ENCODE measurements at regions not wholly inside any gene's neighbourhood (a gene's known extent, or its start where the extent isn't known, plus 50 kb on each side); places are given as distances from the start of the nearest gene placed in this dataset.
"Not testable (repeated sequence)": the region's sequence is repeated elsewhere in the genome, so short reads cannot be mapped to it uniquely, and the experiment has no call there.

DNA sequence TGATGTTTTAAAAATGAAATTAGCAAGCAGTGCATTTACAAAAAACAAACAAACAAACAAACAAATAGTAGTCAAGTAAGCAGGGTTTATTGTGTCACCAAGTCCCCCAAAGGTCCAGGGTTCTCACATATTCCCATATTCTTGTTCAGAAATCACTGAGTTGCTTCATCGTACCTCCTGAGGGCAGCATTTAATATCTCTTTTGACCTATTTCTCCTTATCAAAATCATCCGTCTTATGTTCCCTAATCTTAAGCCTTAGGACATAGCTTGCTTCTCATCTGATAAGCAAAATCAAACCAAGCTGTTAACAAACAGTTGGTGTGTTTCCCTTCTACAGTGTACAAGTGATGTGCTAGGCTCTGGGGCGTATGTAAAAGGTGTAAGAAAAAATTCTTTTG lies 109.5 kb upstream of the MAN2A1 start:
- DNase-seq (ENCODE audit: low read depth in 4 of 4, low spot score in 3 of 4), result no peak

DNA sequence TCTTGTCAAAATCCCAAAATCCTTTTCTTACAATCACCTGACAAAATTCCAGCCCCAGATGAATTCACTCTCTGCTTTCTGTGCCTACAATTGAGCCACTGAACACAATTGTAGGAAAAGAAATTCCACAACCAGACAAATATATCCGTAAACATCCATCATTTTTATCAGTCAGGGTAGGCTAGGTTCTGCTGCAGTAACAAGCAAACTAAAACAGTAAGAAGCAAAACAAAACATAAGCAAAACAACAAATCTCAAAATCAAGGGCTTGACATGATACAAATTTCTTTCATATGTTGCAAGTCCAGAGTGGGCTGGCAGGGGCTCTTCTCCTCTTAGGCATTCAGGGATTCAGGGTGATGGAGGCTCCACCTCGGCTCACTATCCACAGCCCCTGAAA lies 114.2 kb upstream of the MAN2A1 start:
- DNase-seq (ENCODE audit: low read depth in 4 of 4, low spot score in 3 of 4), result no peak

DNA sequence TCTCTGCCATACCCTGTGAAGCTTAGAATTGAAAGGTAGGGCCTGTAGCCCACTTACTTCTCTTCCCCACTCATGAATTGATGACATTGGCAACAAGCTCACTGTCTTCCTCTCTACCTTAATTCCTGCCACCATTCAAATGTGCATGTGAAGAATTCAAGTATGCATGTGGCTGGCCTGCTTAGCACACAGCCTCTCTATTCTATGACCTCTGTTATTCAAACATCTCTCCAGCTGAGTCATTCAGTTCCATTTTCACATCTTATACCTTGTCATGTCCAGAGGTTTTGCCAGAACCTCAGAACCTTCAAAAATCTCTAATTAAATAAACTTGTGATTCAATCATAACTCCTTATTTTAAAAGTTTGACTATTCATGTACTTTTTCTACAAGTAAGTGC lies 114.7 kb upstream of the MAN2A1 start:
- DNase-seq (ENCODE audit: low read depth in 4 of 4, low spot score in 3 of 4), result no peak

DNA sequence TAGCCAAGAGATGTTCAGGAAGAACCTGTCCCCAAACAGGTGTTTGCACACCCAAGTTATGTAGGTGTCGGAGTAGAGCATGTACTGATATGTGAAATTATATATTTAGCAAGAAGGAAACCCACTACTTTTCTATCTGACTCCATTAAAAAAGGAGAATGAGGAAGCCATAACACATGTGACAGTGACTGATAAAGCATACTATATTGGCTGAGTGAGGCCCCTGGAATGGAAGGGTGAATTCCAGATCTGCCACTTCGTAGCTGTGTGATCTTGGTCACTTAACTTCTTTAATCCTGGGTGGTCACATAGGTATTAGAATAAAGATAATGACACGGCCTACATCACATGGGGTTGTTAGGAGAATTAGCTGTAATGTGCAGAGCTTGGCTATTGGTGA lies 116.0 kb upstream of the MAN2A1 start:
- no peak for DNase-seq (ENCODE audit: low read depth in 4 of 4, low spot score in 3 of 4)

DNA sequence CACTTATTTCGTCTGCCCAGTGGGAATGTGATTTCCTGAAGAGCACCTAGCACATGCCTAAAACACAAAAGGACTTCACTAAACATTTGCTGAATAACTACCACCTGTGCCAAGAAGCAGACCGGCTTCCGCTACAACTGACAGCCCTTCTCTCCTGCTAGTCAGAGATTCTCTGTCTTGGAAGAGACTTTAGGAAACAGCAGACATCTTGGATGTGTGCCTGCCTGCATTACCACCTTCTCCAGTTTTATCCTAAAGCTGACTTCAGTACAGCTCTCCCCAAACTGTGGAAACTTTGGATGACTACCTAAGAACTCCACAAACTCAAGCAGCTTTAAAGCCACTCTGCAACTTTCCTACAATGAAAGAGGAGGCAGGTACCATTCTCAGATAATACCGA lies 116.5 kb upstream of the MAN2A1 start:
- DNase-seq (ENCODE audit: low read depth in 4 of 4, low spot score in 3 of 4), result no peak

DNA sequence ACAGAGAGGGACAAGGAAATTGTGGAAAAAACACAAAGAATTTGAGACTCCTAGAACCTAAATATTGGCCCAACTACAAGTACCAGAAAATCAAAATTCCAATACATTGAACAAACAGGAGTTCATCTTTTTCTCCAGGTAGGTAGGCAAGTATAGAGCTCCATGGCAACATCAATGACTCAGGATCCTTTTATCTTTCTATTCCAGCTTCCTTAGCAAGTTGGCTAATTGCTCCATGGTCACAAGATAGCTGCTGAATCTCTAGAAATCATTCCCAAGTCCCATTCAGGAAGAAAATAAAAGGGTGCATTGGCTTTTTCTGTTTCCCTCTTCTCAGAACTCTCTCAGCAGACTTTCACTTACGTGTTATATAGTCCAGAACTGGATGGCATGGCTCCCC lies 117.9 kb upstream of the MAN2A1 start:
- no peak for DNase-seq (ENCODE audit: low read depth in 4 of 4, low spot score in 3 of 4)

DNA sequence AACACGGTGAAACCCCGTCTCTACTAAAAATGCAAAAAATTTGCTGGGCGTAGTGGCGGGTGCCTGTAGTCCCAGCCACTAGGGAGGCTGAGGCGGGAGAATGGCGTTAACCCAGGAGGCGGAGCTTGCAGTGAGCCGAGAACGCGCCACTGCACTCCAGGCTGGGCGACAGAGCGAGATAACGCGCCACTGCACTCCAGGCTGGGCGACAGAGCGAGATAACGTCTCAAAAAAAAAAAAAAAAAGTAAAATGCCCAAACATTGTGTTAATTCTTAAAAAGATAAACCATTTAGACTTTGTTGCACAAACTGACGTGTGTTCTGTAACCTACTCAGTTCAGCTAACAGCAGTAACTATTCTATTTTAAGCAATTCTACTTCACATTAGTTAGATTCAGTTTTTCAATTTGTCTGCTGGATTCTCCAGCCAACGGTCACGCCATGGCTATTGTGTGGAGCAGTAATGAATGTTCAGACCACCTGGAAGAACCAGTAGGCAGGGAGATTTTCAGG lies 119.3 kb upstream of the MAN2A1 start:
- no peak for DNase-seq (ENCODE audit: low read depth in 4 of 4, low spot score in 3 of 4)

DNA sequence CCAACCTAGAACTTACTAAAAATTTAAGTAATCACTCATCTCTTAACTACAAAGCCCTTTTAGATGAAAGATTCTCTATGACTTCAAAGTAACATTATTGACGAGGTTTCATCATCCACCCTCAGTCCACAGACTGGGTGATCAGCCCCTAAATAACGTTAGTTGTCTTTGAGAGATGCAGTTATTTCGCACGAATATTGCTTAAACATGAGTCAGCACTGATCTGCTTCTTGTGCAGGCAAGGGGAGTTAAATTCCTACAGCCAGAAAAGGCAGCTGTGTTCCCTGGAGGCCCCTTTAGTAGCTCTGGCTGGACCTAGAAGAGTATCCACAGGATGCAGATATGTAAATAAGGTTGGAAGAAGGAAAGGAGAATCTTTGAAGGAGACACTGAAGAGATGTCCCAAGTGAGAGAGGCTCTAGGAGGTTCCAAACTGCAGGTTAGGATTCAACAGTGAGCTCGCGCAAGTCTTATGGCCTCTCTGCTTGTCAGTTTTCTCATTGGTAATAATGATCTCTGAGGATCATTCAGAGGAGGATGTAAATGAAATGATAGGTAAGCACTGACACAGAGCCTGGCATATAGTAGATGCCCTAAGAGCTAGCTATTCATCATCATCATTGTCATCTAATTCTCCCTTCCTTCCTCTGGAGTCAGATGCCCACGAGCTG lies 122.2 kb upstream of the MAN2A1 start:
- DNase-seq (ENCODE audit: low read depth in 4 of 4, low spot score in 3 of 4), result no peak

DNA sequence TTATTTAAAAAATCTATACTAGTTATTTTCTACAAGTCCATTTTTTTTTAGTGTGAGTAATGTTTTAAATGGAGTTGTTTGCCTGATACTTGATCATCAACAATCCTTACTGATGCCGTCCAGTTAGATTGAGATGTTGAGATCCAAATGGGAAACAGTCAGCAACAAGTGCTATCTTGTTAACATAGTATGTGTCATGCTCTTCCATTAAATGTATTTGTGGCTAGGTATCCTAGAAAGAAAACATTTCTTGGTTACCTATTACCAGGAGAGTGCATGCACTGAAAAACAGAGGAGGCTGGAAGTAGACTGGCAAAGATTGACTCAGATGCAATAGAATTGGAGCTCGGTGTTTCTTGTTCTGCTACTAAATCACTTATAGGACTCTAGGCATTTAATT lies 123.4 kb upstream of the MAN2A1 start:
- no peak for DNase-seq (ENCODE audit: low read depth in 4 of 4, low spot score in 3 of 4)

DNA sequence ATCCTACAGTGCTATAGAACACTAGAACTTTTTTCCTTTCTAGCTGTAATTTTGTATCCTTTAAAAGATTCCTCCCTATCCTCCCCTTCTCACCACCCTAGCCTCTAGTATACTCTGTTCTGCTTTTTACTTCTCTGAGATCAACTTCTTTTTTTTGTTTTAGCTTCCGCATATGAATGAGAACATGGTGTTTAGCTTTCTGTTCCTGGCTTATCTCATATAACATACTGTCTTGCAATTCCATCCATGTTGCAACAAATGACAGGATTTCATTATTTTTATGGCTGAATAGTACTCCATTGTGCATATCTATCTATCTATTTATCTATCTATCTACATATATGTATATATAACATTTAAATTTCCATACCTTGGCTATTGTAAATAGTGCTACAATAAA lies 126.0 kb upstream of the MAN2A1 start:
- DNase-seq (ENCODE audit: low read depth in 4 of 4, low spot score in 3 of 4), result no peak

DNA sequence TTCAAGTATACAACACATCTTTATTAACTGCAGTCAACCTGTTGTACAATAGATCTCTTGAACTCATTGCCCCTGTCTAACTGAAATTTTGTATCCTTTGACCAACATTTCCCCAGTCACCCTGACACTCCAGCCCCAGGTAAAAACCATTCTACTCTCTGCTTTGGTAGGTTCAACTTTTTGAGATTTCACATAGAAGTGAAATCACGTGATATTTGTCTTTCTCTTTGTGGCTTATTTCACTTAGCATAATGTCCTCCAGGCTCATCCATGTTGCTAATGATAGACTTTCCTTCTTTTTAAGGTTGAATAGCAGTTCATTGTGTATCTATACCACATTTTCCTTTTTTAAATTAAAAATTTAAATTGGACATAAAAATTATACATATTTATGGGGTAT lies 126.5 kb upstream of the MAN2A1 start:
- DNase-seq (ENCODE audit: low read depth in 4 of 4, low spot score in 3 of 4), result no peak

DNA sequence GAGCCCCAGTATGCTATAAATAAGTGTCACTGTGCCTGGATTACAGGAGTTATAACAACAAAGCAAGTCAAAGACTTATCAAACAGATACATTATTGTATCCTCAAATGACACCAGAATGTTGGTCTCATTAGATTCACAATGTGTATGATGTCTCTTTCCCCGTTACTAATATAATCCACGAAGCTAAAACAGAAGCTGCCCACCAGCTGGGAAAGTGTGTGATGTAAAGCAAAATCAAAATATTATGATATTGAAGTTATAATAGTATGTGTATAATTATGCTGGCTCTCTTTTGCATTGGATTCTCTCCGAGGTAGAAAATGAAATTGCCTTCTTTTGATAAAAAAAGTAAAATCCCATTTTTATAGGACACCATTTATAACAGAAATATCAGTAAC lies 127.3 kb upstream of the MAN2A1 start:
- DNase-seq (ENCODE audit: low read depth in 4 of 4, low spot score in 3 of 4), result no peak

DNA sequence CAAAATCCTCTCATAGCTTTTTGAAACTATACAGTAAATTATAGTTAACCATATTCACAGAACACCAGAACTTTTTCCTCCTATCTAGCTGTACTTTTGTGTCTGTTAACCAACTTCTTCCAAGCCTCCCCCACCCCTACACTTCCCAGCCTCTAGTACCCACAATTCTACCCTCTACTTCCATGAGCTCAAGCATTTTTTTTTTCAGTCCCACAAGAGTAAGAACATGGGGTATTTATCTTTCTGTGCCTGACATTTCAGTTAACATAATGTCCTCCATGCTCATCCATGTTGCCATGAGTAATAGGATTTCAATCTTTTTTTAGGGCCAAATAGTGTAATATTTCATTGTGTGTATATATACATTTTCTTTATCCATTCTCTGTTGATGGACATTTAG lies 128.3 kb upstream of the MAN2A1 start:
- DNase-seq (ENCODE audit: low read depth in 4 of 4, low spot score in 3 of 4), result no peak

DNA sequence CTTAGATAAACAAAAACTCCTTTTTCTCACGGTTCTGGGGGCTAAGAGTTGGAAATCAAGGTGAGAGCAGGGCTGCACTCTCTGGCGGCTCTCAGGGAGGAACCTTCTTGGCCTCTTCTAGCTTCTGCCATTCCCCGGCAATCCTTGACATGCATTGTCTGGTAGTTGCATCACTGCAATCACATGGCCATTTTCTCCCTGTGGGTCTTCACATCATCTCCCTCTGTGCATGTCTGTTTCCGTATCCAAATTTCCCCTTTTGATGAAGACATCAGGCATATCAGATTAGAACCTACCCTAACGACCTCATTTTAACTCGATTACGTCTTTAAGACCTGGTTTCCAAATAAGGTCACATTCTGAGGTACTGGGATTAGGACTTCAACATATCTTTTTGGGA lies 129.2 kb upstream of the MAN2A1 start:
- no peak for DNase-seq (ENCODE audit: low read depth in 4 of 4, low spot score in 3 of 4)

DNA sequence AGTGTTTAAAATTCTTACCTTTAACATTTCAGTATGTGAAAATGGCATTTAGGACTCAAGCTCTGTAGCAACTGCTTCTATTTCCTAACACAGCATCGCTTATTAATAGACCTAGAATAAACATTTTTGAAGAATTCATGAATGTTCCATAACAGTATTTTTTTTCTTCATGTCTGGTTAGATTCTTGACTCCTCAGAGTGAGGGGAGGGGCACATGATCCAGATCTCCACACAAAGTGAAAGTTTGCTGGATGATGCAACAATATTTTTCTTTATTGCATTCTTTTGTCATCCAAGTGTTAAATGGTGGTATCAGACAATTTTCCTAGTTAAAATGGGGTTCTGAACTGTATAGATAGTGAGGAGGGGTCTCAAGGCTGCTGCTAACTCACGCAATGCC lies 130.8 kb upstream of the MAN2A1 start:
- DNase-seq (ENCODE audit: low read depth in 4 of 4, low spot score in 3 of 4), result no peak

DNA sequence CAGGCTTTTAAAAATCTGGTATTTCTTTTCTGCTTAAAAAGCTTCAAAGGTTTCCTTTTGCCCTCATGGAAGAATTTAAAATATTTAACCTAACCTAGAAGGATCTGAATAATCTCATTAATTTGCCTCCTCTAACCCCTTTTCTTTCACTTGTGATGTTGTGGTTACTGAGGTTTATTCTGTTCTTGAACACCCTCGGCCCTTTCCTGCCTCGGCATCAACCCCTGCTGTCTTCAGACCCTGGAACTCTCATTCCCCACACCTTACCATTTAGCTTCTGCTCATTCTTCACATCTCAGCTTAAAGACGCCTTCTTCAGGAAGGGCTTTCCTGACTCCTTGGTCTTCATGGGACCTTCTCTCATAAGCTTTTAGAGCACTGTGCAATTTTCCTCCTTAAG lies 131.4 kb upstream of the MAN2A1 start:
- no peak for DNase-seq (ENCODE audit: low read depth in 4 of 4, low spot score in 3 of 4)

DNA sequence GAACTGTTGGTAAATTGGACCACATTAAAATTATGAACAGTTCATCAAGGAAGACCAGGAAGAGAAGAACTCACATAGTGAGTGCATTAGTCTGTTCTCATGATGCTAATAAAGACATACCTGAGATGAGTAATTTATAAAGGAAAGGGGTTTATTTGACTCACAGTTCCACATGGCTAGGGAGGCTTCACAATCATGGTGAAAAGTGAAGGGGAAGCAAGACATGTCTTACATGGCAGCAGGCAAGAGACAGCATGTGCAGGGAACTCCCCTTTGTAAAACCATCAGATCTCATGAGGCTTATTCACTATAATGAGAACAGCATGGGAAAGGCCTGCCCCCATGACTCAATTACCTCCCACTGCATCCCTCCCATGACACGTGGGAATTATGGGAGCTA lies 135.9 kb upstream of the MAN2A1 start:
- no peak for DNase-seq (ENCODE audit: low read depth in 4 of 4, low spot score in 3 of 4)

DNA sequence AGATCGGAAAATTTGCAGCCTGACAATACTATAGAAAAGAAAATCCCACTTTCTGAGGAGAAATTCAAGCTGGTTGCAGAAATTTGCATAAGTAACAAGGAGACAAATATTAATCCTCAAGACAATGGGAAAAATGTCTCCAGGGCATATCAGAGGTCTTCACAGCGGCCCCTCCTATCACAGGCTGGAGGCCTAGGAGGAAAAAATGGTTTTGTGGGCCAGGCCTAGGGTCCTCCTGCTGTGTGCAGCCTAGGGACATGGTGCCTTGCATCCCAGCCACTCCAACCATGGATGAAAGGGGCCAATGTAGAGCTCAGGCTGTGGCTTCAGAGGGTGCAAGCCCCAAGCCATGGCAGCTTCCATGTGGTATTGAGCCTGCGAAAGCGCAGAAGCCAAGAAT lies 138.5 kb upstream of the MAN2A1 start:
- DNase-seq (ENCODE audit: low read depth in 4 of 4, low spot score in 3 of 4), result not testable (repeated sequence)

DNA sequence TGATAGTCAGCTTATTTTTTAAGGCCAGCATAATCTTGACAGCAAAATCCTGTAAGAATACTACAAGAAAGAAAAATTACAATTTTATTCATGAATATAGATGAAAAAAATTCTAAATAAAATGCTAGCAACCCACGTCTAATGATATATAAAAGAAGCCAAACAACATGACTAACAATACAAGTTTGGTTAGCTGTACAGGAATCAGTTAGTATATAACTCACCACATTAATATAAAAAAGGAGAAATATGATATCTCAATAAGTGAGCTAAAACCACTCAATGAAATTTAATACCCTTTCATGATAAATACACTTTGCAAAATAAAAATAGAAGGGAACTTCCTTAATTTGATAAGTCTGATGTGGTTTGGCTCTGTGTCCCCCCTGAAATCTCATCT lies 139.7 kb upstream of the MAN2A1 start:
- DNase-seq (ENCODE audit: low read depth in 4 of 4, low spot score in 3 of 4), result no peak

DNA sequence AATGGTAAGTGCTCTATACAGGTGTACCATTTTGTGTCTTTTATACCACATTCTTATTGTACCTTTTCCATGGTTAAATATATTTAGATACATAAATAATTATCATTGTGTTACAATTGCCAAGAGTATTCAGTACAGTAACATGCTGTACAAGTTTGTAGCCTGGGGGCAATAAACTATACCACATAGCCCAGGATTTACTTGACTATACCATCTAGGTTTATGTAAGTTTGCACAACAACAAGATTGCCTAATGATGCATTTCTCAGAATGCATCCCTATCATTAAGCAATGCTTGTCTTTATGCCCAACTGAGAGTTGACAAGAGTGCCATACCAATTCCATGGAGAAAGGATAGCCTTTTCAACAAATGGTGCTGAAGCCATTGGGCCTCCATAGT lies 136.7 kb upstream of the PJA2 start:
- no peak for DNase-seq (ENCODE audit: low read depth in 4 of 4, low spot score in 3 of 4)

DNA sequence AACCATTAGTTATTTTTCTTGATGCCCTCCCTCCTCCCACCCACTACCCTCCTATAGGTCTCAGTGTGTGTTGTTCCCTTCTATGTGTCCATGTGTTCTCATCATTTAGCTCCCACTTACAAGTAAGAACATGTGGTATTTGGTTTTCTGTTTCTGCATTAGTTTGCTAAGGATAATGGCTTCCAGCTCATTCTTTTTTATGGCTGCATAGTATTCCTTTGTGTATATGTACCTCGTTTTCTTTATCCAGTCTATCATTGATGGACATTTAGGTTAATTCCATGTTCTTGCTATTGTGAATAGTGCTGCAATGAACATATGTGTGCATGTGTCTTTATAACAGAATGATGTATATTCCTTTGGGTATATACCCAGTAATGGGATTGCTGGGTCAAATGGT lies 135.1 kb upstream of the PJA2 start:
- DNase-seq (ENCODE audit: low read depth in 4 of 4, low spot score in 3 of 4), result not testable (repeated sequence)

DNA sequence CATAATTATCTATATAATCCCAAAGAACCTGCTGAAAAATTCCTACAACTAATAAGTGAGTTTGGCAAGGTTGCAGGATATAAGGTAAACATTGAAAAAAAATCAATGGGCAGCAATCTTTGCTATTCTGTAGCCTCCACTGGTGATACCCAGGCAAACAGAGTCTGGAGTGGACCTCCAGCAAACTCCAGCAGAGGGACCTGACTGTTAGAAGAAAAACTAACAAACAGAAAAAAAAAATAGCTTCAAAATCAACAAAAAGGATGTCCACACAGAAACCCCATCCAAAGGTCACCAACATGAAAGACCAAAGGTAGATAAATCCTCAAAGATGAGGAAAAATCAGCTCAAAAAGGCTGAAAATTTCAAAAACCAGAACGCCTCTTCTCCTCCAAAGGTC lies 128.9 kb upstream of the PJA2 start:
- DNase-seq (ENCODE audit: low read depth in 4 of 4, low spot score in 3 of 4), result not testable (repeated sequence)

DNA sequence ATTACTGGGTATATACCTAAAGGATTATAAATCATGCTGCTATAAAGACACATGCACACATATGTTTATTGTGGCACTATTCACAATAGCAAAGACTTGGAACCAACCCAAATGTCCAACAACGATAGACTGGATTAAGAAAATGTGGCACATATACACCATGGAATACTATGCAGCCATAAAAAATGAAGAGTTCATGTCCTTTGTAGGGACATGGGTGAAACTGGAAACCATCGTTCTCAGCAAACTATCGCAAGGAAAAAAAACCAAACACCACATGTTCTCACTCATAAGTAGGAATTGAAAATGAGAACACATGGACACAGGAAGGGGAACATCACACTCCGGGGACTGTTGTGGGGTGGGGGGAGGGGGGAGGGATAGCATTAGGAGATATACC lies 125.3 kb upstream of the PJA2 start:
- DNase-seq (ENCODE audit: low read depth in 4 of 4, low spot score in 3 of 4), result not testable (repeated sequence)

All from left renal pelvis (tissue), 4 donors.